HG03025 (cell line): ENCODE measurements at regions not wholly inside any gene's neighbourhood (a gene's known extent, or its start where the extent isn't known, plus 50 kb on each side); places are given as distances from the start of the nearest gene placed in this dataset.

ENCODE experiments used
- ATAC-seq: cut with Tn5 transposase; IDR thresholded peaks from one replicate; pipeline ENCODE4 v1.9.1; 2021; ENCODE audit warnings: mild to moderate bottlenecking, moderate library complexity; ENCODE audit not compliant: unreplicated experiment, low FRiP score

DNA sequence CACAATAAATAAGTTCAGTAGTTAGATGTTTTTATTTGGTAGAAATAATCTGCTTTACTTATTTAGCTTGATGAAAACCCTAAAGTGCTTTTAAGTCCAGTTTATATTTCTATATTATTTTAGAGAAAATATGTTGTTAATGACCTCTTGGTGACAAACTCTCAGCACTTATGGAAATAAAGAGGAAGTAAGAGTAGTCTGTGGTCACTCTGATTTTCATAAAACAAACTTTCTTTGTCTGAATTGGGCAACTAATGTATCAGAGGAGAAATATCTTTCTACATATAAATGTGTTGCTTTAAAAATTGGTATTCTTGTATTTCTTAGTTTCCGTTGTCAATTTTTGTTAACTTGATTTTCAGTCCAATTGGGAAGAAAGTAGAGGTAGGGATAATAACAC, 878.9 kb upstream of the SEL1L start:
- ATAC-seq, result no peak

DNA sequence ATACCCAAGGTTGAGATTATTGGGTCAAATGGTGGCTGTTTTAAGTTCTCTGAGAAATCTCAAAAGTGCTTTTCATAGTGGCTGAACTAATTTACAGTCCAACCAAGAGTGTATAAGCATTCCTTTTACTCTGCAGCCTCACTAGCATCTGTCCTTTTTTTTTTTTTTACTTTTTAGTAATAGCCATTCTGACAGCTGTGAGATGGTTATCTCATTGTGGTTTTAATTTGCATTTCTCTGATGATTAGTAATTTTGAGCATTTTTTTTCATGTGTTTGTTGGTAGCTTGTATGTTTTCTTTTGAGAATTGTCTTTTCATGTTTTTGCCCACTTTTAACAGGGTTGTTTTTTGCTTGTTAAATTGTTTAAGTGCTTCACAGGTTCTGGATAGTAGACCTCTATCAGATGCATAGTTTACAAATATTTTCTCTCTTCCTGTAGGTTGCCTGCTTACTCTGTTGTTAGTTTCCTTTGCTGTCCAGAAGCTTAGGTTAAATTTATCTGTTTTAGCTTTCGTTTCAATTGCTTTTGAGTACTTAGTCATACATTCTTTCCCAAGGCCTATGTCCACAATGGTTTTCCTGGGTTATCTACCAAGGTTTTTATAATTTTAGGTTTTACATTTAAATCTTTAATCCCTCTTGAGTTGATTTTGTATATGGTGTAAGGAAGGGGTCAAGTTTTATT, 881.3 kb upstream of the SEL1L start:
- ATAC-seq, result no peak

DNA sequence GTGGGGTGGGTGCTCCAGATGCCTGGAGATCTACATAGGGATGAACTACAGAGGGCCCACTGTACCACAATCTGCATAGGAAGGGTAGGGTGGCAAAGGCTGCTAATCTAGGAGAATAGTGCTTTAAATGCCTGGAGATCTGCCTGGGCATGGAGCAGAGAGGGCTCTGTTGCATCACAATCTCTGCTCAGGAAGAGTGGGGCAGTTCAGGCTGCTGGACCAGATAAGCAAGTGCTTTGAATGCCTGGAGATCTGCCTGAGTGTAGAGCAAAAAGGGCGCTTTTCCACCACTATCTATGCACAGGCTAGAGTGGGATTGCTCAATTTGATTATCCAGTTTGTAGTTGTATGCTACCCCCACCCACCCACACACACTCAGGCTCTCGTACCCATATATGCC, 886.3 kb upstream of the SEL1L start:
- no peak for ATAC-seq

DNA sequence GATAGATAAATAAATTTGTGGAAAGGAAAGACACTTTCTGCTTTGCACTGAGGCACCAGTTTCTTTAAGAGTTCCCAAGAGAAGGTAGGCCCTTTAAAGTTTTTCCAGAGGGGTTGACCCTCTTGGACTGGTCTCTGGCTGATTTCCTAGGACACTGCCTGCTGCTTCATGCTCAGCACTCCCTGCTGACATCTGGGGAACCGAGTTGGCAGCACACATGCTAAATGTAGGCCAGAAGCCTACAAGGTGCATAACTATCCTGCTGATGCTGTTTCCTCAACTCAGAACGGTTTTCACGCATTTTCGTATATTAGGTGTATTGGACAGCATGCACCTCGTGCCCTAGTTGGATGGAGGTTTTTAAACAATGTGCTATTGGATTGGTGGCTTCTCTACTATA, 887.2 kb upstream of the SEL1L start:
- no peak for ATAC-seq

DNA sequence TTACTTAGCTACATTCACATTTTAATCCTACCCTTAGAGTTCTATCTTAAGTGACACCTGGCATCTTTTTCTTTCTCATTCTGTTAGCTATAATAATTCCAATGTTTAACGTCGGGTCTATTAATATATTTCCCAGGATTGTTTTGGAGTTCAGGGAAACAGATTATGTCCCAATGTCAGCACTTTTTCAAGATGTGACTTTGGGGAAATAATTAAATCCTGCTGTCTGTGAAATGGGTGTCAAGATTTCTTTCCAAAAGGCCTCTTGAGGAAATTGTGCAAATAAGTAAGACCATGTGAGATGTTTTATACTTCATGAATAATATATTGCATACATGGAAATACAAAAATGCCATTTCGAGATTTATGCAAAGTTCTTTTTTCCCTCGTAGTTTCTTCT, 887.6 kb upstream of the SEL1L start:
- no peak for ATAC-seq

DNA sequence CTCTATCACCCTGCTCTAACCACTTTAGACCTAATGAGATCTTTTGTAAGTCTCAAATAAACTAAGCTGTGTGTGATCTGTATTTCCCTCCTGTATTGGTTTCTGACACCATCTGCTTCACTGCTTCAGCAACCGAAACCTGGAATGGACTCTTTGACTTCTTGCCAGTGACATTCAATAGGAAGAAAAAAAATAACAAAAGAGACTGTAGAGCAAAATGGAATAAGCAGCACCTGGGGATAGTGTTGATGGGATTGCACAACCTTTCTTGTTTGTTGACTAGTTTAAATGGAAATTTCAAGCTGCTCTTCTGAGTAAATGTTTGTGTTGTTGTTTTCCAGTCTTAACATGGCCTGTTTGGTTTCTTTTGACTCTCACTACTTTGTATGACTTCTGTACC, 888.6 kb upstream of the SEL1L start:
- no peak for ATAC-seq

DNA sequence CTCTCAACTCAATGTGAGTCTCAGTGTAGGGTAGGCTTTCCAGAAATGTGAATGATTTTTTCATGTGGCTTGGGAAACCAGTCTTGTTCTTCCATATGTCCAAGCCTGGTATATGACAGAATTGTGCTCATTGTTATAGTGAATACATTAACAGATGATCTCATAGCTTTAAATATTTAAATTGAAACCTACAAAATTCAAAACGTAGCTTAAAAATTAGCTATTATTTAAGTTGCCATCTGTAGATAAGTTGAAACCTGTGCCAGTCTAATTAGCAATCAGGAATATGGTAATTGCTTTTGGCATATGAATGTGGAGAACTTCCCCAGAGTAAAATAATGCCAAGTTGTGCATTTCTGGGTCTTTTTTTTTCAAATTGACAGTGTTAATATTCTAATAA, 891.6 kb upstream of the SEL1L start:
- no peak for ATAC-seq

DNA sequence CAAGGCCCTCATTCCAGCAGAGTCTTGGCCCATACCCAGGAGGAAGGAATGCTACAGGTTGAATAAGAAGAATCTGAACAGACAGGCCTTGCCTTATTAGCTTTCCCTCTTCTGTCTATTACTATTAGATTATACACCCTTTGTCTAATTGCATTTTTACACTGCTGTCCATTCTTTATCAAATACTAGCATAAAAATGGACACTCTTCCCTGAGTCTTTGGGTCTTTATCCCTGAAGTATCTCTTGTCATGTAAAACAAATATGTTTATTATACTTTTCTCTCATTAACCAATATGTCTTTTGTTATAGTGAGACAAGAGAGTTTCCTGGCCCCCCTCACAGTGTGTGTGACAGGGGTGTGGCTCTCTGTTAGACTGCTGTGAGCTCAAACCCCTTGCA, 897.4 kb upstream of the SEL1L start:
- no peak for ATAC-seq

DNA sequence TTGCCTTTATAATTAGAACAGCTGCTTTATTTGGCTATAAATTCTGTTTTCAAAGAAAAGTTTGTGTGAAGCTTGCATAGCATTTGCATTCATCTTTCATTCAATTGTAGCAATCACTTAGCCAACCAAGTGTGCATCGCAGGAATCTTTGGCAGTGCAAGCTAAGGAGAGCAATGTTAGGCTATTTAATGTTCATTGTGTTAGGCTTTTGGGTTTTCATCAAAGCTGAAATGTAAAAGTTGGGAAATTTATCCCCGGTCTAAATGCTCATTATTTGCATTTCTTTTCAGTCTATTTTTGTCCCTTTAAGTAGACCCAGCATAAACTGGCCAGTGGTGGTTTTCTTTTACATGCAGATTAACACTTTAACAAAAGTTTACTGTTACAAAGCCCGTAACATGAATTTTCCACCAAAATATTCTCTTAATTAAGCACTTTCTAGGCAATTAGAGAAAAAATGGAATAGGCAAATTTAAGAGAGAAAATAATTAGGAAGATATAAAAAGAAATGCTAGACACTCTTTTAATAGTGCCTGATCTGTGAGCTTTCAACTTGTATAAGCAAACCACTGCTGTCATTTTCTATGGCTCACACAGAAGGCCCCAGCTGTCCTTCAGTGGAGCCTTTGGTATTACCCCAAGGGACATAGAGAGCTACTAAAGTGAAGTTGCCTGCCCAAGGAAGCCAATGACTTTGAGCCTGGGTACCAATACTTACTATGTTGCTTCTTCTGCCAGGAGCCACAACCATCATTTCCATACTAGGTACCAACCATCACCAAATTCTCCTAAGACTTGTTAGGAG, 898.9 kb upstream of the SEL1L start:
- no peak for ATAC-seq

DNA sequence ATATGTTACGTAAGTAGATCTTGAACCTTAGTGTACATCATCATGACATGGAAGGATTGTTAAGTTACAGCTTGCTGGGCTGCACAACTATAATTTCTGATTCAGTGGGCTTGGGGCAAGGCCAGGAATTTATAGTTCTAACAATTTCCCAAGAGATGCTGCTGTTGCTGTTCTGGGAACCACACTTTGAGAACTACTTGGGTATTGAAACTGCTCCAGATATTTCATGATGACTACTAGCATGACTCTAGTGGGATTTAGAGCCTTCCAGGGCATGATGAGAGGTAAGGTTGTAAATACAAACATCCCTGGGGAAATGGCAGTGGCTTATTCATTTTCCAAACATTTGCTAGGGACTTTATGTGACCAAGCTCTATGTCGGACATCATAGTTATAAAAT, 904.8 kb upstream of the SEL1L start:
- ATAC-seq, result no peak

DNA sequence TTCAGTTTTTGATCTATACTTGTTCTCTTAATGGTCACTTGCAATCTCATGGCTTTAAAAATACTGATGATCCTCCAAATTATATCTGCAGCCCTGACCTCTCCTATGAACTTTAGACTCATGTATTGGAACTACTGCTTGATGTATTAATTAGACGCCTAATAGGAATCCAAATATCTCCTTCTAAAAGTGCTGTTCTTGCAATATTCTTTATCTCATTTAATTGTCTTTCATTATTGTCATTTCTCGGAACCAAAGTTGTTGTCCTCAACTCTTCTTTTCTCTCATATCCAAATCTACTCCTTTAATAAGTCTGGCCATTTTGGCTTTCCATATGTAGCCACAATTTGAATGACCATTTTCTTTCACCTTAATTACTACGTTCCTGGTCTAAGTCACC, 907.6 kb upstream of the SEL1L start:
- no peak for ATAC-seq

DNA sequence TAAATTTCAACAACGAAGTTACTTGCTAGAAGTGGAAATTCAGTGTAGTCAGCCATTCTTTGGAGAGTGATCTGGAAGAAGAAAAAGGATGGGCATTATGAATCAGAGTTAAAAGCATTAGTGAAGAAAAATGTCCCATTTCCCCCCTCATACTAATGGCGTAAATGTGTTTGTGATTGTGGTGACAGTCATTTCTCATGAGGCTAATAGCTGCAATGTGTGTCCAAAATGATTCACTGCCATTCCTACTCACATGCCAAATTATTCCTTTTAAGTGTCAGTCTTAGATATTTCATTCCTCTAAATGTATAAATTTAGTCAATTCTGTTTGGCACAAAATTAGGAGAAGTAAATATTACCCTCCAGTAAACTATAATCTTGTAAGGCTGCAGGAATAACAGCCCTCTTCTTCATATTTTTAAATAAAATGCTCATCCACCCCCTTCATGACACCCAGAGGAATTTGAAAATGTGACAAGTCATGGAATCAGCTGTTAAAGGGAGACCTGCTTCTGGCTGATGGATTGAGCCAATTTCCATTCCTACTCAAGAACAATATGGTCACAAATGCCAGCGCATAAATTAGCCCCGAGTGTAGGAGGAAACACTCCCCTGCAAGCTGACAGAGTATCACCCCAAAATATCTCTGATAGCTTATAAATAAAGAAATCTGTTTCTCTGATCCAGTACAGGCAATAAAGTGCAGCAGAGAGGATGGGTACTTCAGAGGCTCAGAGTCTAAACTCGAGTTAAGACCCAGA, 912.3 kb upstream of the SEL1L start:
- no peak for ATAC-seq

DNA sequence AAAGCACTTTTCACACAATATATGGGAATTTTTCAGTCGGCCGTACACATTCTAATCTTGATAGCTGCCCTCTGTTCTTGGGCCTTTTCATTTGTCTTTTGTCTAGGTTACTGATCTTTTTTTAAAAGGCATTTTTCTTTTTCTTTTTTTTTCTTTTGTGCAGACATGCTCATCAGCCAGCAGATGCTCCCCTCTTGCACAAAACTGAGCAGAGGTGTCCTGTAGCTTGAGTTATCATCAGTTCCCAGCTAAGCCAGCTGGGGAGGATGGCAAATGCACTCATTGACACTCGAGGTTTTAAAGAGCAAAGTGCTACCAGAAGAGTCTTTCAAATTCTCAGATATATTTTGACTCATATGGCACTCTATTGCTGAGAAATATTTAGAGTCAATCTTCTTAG, 913.9 kb upstream of the SEL1L start:
- no peak for ATAC-seq

DNA sequence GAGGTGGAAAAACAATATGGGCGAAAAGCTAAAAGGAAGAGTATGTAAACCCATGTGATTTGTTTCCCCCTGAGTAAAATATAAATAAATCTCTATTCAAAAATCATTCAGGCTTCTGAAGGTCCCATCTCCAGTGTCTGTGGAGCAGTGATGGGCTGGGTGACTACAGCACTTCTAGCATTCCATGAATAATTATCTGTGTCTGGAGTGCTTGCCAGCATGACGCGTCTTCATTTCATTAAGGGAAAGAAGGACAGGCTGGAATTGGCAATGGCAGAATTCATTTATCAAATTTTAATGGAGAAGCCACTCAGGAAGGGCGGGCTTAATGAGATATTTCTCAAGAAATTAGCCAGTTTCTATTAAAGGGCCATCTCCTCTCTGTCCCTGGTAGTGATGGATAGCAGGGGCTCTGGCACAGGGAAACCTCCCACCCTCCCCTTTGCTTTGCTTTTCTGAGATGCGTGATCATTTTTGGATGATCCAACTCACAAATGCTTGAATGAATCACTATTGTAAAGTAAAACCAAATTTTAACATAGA, 916.3 kb upstream of the SEL1L start:
- no peak for ATAC-seq

DNA sequence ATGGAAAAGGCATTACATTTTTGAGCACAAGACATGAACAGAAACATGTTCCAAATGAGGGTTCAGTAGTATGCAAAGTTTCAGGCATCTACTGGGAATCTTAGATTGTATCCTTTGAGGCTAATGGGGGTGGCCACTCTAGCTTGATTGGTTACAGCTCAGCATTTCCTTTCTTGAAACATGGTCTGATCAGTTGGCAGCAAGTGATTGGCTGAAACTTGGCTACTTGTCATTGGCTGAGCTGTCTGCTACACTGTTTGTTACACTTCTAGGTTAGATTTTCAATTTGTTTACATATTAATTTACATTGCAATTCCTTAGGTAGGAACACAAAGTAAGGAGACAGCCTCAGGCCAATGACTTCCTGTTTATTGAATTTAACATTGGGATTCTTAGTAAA, 918.0 kb upstream of the SEL1L start:
- ATAC-seq, result no peak

DNA sequence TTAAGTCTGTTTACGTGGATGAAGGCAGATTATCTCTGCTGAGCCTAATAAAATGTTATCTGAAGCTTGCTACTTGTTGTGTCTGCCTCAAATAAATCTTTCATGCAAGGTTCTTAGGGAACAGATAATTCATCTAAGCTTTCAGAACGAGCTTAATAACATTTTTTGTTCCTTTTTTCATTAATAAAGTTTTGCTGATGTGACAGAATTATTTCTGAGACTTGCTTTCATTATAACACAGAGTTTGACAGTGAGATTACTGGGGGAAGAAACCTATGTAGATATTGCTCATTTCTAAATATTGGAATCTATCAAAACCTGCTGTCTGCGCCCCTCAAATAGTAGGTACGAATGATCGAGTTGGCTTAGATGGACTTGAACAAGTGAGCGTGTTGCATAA, 948.7 kb upstream of the SEL1L start:
- no peak for ATAC-seq

DNA sequence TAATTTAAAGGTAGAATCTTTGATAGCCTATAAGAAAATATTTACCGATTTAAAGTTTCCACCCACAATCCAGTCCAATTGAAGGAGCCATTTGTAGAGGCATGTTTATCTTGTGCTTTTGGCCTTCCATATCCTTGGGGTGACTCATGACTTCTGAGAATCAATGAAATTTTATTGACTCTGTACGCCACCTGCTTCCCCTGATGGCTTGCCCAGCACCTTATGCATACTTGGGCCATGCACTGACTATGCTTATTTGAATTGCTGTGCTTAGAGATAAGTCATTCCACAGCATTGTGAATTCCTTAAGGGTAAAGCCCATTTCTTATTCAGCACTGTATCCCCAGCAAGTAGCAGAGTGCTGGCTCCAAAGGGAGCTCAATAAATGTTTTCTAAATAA, 954.8 kb upstream of the SEL1L start:
- ATAC-seq, result no peak

DNA sequence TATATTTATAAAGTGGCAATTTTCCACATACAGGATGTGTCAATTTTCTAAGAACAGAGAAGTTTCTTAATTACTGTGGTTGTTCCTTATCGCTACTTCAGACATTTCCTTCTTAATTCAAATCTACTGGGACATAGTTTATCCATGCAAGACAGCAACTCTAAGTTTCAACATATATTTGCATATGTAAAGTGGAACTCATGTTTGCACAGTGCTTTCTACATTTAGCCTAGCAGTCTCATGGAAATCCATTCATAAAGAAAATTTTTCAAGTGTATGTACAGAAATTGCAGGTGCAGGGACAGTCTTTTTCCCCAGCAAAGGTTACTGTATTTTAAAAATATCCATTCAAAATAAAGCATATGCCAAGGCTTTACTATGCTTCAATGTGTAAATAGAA, 956.7 kb upstream of the SEL1L start:
- no peak for ATAC-seq

DNA sequence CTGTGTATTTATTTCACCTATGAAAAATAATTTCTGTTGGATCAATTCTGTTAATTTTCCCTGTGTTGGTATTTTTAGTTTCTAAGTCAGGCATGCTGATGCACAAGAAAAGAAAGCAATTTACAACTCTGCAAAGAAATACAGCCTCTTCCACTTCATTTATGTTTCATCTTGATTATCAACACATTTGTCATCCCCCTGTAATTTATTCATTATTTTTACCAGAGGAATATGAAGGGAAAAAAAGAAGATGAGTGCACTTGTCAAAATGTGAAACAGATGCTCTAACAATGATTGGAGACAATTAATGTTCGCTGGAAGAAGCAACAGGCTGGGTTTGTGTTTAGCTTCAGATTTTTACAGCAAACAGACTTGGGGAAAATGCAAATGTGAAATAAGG, 958.5 kb upstream of the SEL1L start:
- ATAC-seq, result no peak

DNA sequence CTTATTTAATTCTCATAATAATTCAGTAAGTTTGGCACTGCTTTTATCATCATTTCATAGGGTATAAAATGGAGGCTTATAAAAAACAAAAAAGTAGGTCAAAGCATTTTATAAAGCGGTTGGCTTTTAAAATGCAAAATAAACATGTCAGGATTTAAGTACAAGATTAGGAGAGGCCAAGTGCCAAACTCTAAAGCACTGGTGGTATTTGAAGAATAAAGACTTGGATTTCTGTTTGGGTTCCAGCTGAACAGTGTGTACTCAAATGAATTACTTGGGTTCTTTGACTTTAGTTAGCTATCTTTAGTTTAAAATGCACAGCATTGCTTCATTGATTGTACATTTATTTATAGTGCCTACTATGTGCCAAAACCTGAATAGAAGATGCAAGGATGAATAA, 966.6 kb upstream of the SEL1L start:
- no peak for ATAC-seq

DNA sequence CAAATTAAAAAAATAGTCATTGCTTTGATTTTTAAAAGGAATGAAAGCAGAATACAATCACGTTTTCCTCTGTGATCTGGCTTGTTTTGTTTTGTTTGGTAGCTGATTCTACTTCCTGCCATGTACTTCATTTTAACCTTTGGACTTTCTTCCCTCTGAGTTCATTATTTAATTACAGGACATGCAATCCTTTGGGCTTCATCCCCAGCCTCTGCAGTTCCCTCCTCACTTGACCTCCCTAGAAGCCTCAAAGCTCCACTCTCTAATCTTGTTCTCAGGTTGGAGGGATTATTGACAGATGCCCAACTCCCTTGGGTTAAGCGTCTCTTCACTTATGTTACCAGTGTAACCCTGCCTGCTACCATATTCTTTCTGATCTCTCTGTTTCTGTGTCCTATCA, 967.9 kb upstream of the SEL1L start:
- no peak for ATAC-seq
